Posterior vena cava (tissue), 2 donors: ENCODE measurements at regions not wholly inside any gene's neighbourhood (a gene's known extent, or its start where the extent isn't known, plus 50 kb on each side); places are given as distances from the start of the nearest gene placed in this dataset.
"Not testable (repeated sequence)": the region's sequence is repeated elsewhere in the genome, so short reads cannot be mapped to it uniquely, and the experiment has no call there.

Experiments used
- DNase-seq: peaks from one replicate; pipeline ENCODE4 v3.0.0-alpha.2; 2020; ENCODE audit warnings: low spot score
- intact Hi-C, 2 donors: fragments of 100-400 bp; cut with DNase I; formaldehyde crosslinking; loops; one replicate each; pipeline versions ENCODE4 v1.14.1 to v1.14.2; 2022 to 2023
- donor health status: DM: yes; HTN: yes; CAD: no.
- donor health status: DM: yes; HTN: yes; CAD: no.

GRCh38 chr12:61525331-61525730 is 734.9 kb upstream of the USP15 start:
- intact Hi-C loops: no loop called here

GRCh38 chr12:61530456-61530855 is 729.7 kb upstream of the USP15 start:
- DNase-seq: no peak
- intact Hi-C loops: no loop called here

More at GRCh38 chr12:61525331-61525730, 734.9 kb upstream of the USP15 start:
- DNase-seq: no peak

GRCh38 chr12:61531195-61531594 is 729.0 kb upstream of the USP15 start:
- intact Hi-C loops: no loop called here
- DNase-seq: no peak

- intact Hi-C loops: no loop called here
These were observed 724.1 kb upstream of the USP15 start for GRCh38 chr12:61536117-61536516.

GRCh38 chr12:61536525-61536924 is 723.7 kb upstream of the USP15 start:
- intact Hi-C loops: no loop called here
- DNase-seq: no peak

More at GRCh38 chr12:61536117-61536516, 724.1 kb upstream of the USP15 start:
- no peak for DNase-seq

- no peak for DNase-seq
- intact Hi-C loops: no loop called here
These were observed 721.3 kb upstream of the USP15 start for GRCh38 chr12:61538951-61539350.

- intact Hi-C loops: no loop called here
- no peak for DNase-seq
These were observed 717.7 kb upstream of the USP15 start for GRCh38 chr12:61542551-61542950.

- DNase-seq: no peak
- intact Hi-C loops: no loop called here
These were observed 713.9 kb upstream of the USP15 start for GRCh38 chr12:61546296-61546695.

GRCh38 chr12:61553091-61553490 is 707.1 kb upstream of the USP15 start:
- intact Hi-C loops: no loop called here
- DNase-seq: no peak

GRCh38 chr12:61554268-61555008 is 705.8 kb upstream of the USP15 start:
- DNase-seq: no peak
- intact Hi-C loops: no loop called here

- intact Hi-C loops: no loop called here
- DNase-seq: no peak
These were observed 696.3 kb upstream of the USP15 start for GRCh38 chr12:61563665-61564450.

- no peak for DNase-seq
- intact Hi-C loops: no loop called here
These were observed 695.7 kb upstream of the USP15 start for GRCh38 chr12:61564466-61564865.

- intact Hi-C loops: no loop called here
- no peak for DNase-seq
These were observed 694.0 kb upstream of the USP15 start for GRCh38 chr12:61566183-61566582.

GRCh38 chr12:61574339-61574738 is 685.9 kb upstream of the USP15 start:
- no peak for DNase-seq
- intact Hi-C loops: no loop called here

GRCh38 chr12:61584943-61585342 is 675.3 kb upstream of the USP15 start:
- intact Hi-C loops: no loop called here
- no peak for DNase-seq

- intact Hi-C loops, DNase-seq: not testable (repeated sequence)
These were observed 669.3 kb upstream of the USP15 start for GRCh38 chr12:61590864-61591263.

GRCh38 chr12:61610143-61610542 is 650.1 kb upstream of the USP15 start:
- no peak for DNase-seq
- intact Hi-C loops: no loop called here

GRCh38 chr12:61629702-61630101 is 630.5 kb upstream of the USP15 start:
- intact Hi-C loops: no loop called here
- no peak for DNase-seq

GRCh38 chr12:61646639-61647038 is 613.6 kb upstream of the USP15 start:
- intact Hi-C loops: no loop called here
- DNase-seq: no peak

GRCh38 chr12:61647566-61647965 is 612.6 kb upstream of the USP15 start:
- DNase-seq: no peak
- intact Hi-C loops: no loop called here

- intact Hi-C loops: no loop called here
These were observed 607.9 kb upstream of the USP15 start for GRCh38 chr12:61652265-61652664.

More at GRCh38 chr12:61652265-61652664, 607.9 kb upstream of the USP15 start:
- DNase-seq: no peak
